ENCODE measurements at regions not wholly inside any gene's neighbourhood (a gene's known extent, or its start where the extent isn't known, plus 50 kb on each side); places are given as distances from the start of the nearest gene placed in this dataset.

DNA sequence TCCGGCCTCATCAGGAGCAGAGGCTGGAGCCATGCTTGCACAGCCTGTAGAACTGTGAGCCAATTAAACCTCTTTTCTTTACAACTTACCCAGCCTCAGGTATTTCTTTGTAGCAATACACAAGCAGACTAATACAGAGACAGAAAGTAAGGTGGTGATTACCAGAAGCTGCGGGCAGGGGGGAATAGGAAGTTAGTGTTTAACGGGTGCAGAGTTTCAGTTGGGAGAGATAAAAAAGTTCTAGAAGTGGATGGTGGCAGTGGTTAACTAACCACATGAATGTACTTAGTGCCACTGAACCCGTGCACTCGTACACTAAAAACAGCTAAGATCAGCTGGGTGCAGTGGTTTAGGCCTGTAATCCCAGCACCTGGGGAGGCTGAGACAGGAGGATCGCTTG is 80.4 kb upstream of the TARDBP start:
- H3K14ac ChIP-seq (ENCODE audit: insufficient read length) = no peak overlapping the region
- no peak overlapping the region for H2BK20ac ChIP-seq (ENCODE audit: low read length)
- ChIA-PET CTCF (ENCODE audit: partially characterized antibody) (interaction anchor here (1.5 kb wide), 1 partner anchor 422 kb away, joined by 4 read pairs; no protein-coding TSS in a partner anchor), POLR2A (ENCODE audit: partially characterized antibody) (no interaction called here)
- H2AFZ ChIP-seq (ENCODE audit: low read length) = no peak overlapping the region
- H2BK12ac ChIP-seq (ENCODE audit: low read depth, low read length) = no peak overlapping the region
- no peak overlapping the region for H2BK5ac ChIP-seq (ENCODE audit: low read depth, low read length)
- H3K9ac ChIP-seq (replicated peaks in 1 of 4; ENCODE audit: extremely low read depth in 1 of 4, low read depth in 3 of 4, low read length in 3 of 4) = no peak overlapping the region
- DNase-seq (ENCODE audit: low read depth in 1 of 2, low spot score in 2 of 2) = no peak
- H3K36me3 ChIP-seq (ENCODE audit: control insufficient read depth in 2 of 4, insufficient read depth in 4 of 4, low read length in 3 of 4) = no peaks in the 10 kb centered on the region
- H2BK120ac ChIP-seq (replicated peaks; ENCODE audit: low read depth, low read length) = no peak overlapping the region
- no peak overlapping the region for H4K5ac ChIP-seq (ENCODE audit: insufficient read length, low read depth, low read length)
- no peak for FAIRE-seq
- no peak overlapping the region for H4K8ac ChIP-seq (ENCODE audit: extremely low read depth, insufficient read depth, low read length)
- no peak overlapping the region for H3K4me3 ChIP-seq (ENCODE audit: extremely low read depth in 1 of 4, insufficient read depth in 2 of 4, low read depth in 3 of 4, low read length in 4 of 4)
- H3K23ac ChIP-seq (ENCODE audit: insufficient read length) = no peak overlapping the region
- peaks cover 0 to 17% (median 6%) of the 10 kb centered on the region in 4 experiments; a peak in 6 of 7 replicates for H3K4me1 ChIP-seq (replicated peaks in 1 of 4; ENCODE audit: control insufficient read depth in 3 of 4, insufficient read depth in 4 of 4, low read length in 3 of 4)
- 95% methylated on average over 6 of the region's 6 CpGs; no CpG with 5 or more reads in 1 of the 2 experiments for WGBS, 2 experiments (ENCODE audit: extremely low coverage in 1 of 2, insufficient coverage in 1 of 2, insufficient read length in 1 of 2, insufficient replicate concordance in 2 of 2, low coverage in 1 of 2, low lambda C conversion rate in 2 of 2, missing lambda C conversion rate in 1 of 2)
- no peaks in the 10 kb centered on the region for H3K27me3 ChIP-seq (replicated peaks in 1 of 4; ENCODE audit: control insufficient read depth in 3 of 4, extremely low read depth in 1 of 4, insufficient read depth in 3 of 4, low read length in 3 of 4)
- no peak overlapping the region for H3K4ac ChIP-seq (replicated peaks; ENCODE audit: insufficient read length, low read depth, low read length)
- H3K27ac ChIP-seq (ENCODE audit: low read depth, low read length) = no peak overlapping the region
- no peaks in the 10 kb centered on the region for H3K79me2 ChIP-seq (ENCODE audit: control insufficient read depth in 1 of 2, insufficient read depth in 2 of 2, low read length in 2 of 2)
- no peaks in the 10 kb centered on the region for H3K23me2 ChIP-seq (ENCODE audit: low read depth, low read length)
- peaks cover 8 to 10% of the 10 kb centered on the region in 2 experiments; a peak in 3 of 4 replicates for H3K9me3 ChIP-seq (ENCODE audit: insufficient read depth in 2 of 2, low read depth in 1 of 2, low read length in 1 of 2)
- H3K4me2 ChIP-seq (ENCODE audit: insufficient read depth in 1 of 2, low read depth in 2 of 2, low read length in 2 of 2) = no peak overlapping the region
- TF ChIP-seq GTF2F1 (IDR thresholded peaks at IDR 0.05; ENCODE audit: borderline replicate concordance, low read depth, low read length) (no peak), ZNF274 (IDR thresholded peaks at IDR 0.05; ENCODE audit: borderline replicate concordance, extremely low read depth, low read length) (no peak), TAF7 (optimal IDR thresholded peaks at IDR 0.05; ENCODE audit: borderline replicate concordance, low read depth, low read length) (no peak), ASH2L (IDR thresholded peaks at IDR 0.05; ENCODE audit: low read length) (no peak), SP4 (IDR thresholded peaks at IDR 0.05; ENCODE audit: low read length) (no peak), YY1 (IDR thresholded peaks at IDR 0.05; ENCODE audit: low read depth, low read length) (no peak)
- H2AK5ac ChIP-seq (ENCODE audit: low read depth, low read length) = no peak overlapping the region
- H4K91ac ChIP-seq (replicated peaks; ENCODE audit: insufficient read length, low read length) = no peak overlapping the region
- no peak overlapping the region for H3K56ac ChIP-seq (replicated peaks; ENCODE audit: insufficient read length, low read depth, low read length)
- H3K79me1 ChIP-seq (ENCODE audit: low read depth, low read length) = no peaks in the 10 kb centered on the region
- no peaks in the 10 kb centered on the region for H4K20me1 ChIP-seq (replicated peaks in 1 of 2; ENCODE audit: control insufficient read depth in 1 of 2, insufficient read depth in 2 of 2, low read length in 2 of 2)
- H2BK15ac ChIP-seq (ENCODE audit: low read length) = no peak overlapping the region
- H3K18ac ChIP-seq (ENCODE audit: extremely low read depth, low read length) = no peak overlapping the region

Data from H1 (cell line).